ENCODE measurements at regions not wholly inside any gene's neighbourhood (a gene's known extent, or its start where the extent isn't known, plus 50 kb on each side); places are given as distances from the start of the nearest gene placed in this dataset.

DNA sequence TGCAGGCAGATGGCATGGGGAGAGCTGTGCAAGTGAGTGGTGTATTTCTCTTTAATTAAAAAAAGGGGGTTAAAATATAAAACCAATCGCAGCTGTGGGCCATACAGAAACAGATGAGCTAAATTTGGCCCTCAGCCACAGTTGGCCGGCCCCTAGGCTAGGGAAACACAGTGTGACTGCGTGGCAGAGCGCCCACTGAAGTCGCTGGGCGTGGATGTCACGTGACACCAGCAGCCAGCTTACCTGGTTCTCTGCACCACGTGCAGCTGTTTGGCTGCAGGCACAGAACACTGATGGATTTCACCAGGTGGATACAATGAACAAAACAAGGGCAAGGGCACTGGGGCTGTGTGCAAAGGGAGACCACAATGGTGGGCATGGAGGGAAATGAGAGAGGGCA, 119.3 kb upstream of the ZNF746 start:
- Histone ChIP-seq H3K4me2 (ENCODE audit: low read length) (no peak overlapping the region), H3K79me2 (ENCODE audit: insufficient read depth, low read length) (no peaks in the 10 kb centered on the region), H3K4me1 (ENCODE audit: insufficient read depth, low read length, severe bottlenecking) (peaks cover 14% of the 10 kb centered on the region), H3K36me3 (ENCODE audit: insufficient read depth, low read length) (peaks cover 88% of the 10 kb centered on the region), H3K9me2 (ENCODE audit: low read depth, low read length) (no peaks in the 10 kb centered on the region), H4K20me1 (ENCODE audit: insufficient read depth, low read length) (no peaks in the 10 kb centered on the region), H3K9ac (ENCODE audit: low read length) (no peak overlapping the region), H3K9me3 (ENCODE audit: low read length) (no peaks in the 10 kb centered on the region), H3K4me3 (ENCODE audit: low read depth, low read length, poor library complexity, severe bottlenecking) (no peak overlapping the region), H3F3A (ENCODE audit: insufficient read depth, low read length) (no peaks in the 10 kb centered on the region), H2AFZ (ENCODE audit: low read length) (no peak overlapping the region), H3K27me3 (ENCODE audit: insufficient read depth, low read length) (no peaks in the 10 kb centered on the region), H3K27ac (ENCODE audit: low read depth, low read length, poor library complexity, severe bottlenecking) (no peak overlapping the region)
- no peak for TF ChIP-seq EZH2 (IDR thresholded peaks at IDR 0.05; ENCODE audit: borderline replicate concordance, low read length)
- TF ChIP-seq, protein P1, sequence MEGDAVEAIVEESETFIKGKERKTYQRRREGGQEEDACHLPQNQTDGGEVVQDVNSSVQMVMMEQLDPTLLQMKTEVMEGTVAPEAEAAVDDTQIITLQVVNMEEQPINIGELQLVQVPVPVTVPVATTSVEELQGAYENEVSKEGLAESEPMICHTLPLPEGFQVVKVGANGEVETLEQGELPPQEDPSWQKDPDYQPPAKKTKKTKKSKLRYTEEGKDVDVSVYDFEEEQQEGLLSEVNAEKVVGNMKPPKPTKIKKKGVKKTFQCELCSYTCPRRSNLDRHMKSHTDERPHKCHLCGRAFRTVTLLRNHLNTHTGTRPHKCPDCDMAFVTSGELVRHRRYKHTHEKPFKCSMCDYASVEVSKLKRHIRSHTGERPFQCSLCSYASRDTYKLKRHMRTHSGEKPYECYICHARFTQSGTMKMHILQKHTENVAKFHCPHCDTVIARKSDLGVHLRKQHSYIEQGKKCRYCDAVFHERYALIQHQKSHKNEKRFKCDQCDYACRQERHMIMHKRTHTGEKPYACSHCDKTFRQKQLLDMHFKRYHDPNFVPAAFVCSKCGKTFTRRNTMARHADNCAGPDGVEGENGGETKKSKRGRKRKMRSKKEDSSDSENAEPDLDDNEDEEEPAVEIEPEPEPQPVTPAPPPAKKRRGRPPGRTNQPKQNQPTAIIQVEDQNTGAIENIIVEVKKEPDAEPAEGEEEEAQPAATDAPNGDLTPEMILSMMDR (IDR thresholded peaks at IDR 0.05; ENCODE audit: low read length) = no peak

DNA sequence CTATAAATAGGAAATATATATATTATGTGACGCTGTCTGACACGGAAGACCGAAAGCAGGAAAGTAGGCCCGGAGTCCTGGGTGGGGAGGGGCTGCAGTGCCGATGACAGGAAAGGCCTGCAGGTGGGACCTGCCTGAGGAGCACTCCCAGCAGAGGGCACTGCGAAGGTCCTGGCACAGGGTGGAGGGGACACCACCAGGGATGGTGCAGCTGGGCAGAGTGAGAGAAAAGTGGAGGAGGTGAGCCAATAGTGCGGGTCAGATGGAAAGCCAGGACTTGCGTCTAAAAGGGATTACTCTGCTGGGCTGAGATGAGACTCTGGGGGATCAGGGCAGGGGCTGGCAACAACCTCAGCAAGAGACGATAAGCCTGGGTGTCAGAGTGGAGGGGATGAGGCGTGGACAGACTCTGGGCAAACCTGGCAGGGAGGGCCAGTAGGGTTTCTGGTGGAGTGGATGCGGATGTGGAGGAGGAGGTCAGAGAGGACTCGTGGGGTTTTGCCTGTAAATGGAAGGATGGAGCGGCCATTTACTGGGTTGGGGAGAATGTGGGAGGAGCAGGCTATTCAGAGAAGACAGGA, 118.2 kb upstream of the ZNF746 start:
- Histone ChIP-seq H3K4me3 (ENCODE audit: low read depth, low read length, poor library complexity, severe bottlenecking) (no peak overlapping the region), H3K9me3 (ENCODE audit: low read length) (no peaks in the 10 kb centered on the region), H3K27me3 (ENCODE audit: insufficient read depth, low read length) (no peaks in the 10 kb centered on the region), H3K4me2 (ENCODE audit: low read length) (no peak overlapping the region), H3K79me2 (ENCODE audit: insufficient read depth, low read length) (no peaks in the 10 kb centered on the region), H3K4me1 (ENCODE audit: insufficient read depth, low read length, severe bottlenecking) (peaks cover 2% of the 10 kb centered on the region), H3K9me2 (ENCODE audit: low read depth, low read length) (no peaks in the 10 kb centered on the region), H4K20me1 (ENCODE audit: insufficient read depth, low read length) (no peaks in the 10 kb centered on the region), H3F3A (ENCODE audit: insufficient read depth, low read length) (no peaks in the 10 kb centered on the region), H2AFZ (ENCODE audit: low read length) (no peak overlapping the region), H3K9ac (ENCODE audit: low read length) (no peak overlapping the region), H3K27ac (ENCODE audit: low read depth, low read length, poor library complexity, severe bottlenecking) (no peak overlapping the region), H3K36me3 (ENCODE audit: insufficient read depth, low read length) (peaks cover 95% of the 10 kb centered on the region)
- TF ChIP-seq, protein P1 (IDR thresholded peaks at IDR 0.05; ENCODE audit: low read length) = 0 out of 2 replicates have a peak, but pooled peaks have one; percentile 12
- no peak for TF ChIP-seq EZH2 (IDR thresholded peaks at IDR 0.05; ENCODE audit: borderline replicate concordance, low read length)

DNA sequence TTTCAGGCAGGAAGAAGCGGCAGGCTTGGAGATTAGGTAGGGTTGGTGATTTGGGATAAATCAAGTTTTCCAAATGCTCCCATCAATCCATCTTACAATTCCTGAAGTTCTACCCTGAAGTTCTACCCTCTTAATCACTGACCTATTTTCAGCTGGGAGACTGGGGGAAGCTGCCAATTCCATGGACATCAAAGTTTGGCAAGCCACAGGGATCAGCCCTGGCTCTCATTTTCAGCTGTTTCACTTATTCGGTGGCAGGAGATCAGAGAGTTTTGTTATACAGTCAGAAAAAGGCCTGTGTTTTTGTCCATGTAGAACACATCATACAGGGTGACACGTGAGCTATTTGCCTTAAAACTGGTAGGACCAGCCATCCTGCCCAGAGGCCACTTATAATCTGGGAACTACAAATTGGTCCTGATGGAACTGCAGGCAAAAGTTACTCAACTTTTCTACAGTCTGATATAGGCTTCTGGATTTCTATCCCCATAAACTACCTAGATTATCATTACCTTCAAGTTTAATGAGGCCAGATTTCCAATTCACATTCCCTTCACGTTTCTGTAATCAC, 112.9 kb upstream of the ZNF746 start:
- H3K4me3 ChIP-seq (ENCODE audit: low read depth, low read length, poor library complexity, severe bottlenecking) = no peak overlapping the region
- no peaks in the 10 kb centered on the region for H3K27me3 ChIP-seq (ENCODE audit: insufficient read depth, low read length)
- no peak overlapping the region for H3K9ac ChIP-seq (ENCODE audit: low read length)
- no peaks in the 10 kb centered on the region for H3K79me2 ChIP-seq (ENCODE audit: insufficient read depth, low read length)
- no peaks in the 10 kb centered on the region for H3K9me3 ChIP-seq (ENCODE audit: low read length)
- H2AFZ ChIP-seq (ENCODE audit: low read length) = no peak overlapping the region
- H3K4me2 ChIP-seq (ENCODE audit: low read length) = no peak overlapping the region
- H3K36me3 ChIP-seq (ENCODE audit: insufficient read depth, low read length) = peaks cover 88% of the 10 kb centered on the region
- no peaks in the 10 kb centered on the region for H4K20me1 ChIP-seq (ENCODE audit: insufficient read depth, low read length)
- TF ChIP-seq EZH2 (IDR thresholded peaks at IDR 0.05; ENCODE audit: borderline replicate concordance, low read length) = no peak
- TF ChIP-seq, protein P1 (IDR thresholded peaks at IDR 0.05; ENCODE audit: low read length) = no peak
- no peak overlapping the region for H3K27ac ChIP-seq (ENCODE audit: low read depth, low read length, poor library complexity, severe bottlenecking)
- H3K4me1 ChIP-seq (ENCODE audit: insufficient read depth, low read length, severe bottlenecking) = no peaks in the 10 kb centered on the region
- H3F3A ChIP-seq (ENCODE audit: insufficient read depth, low read length) = no peaks in the 10 kb centered on the region
- no peaks in the 10 kb centered on the region for H3K9me2 ChIP-seq (ENCODE audit: low read depth, low read length)
